WTC11 (cell line): ENCODE measurements at regions not wholly inside any gene's neighbourhood (a gene's known extent, or its start where the extent isn't known, plus 50 kb on each side); places are given as distances from the start of the nearest gene placed in this dataset.

ENCODE experiments used
- ATAC-seq: fragments of 200-7000 bp; cut with Tn5 transposase; 2 replicates; pipeline ENCODE4 v1.10.0; 2021; ENCODE audit warnings: mild to moderate bottlenecking, moderate library complexity
- CTCF ChIA-PET: fragments of 300-600 bp; sonication (Branson Sonifier 250); formaldehyde crosslinking; loops from one replicate; lab custom pipeline; 2021; ENCODE audit warnings: antibody characterized with exemption; lab: Charles Lee
- POLR2A ChIA-PET: fragments of 350-600 bp; sonication (Branson Sonifier 250); formaldehyde crosslinking; loops from one replicate; lab custom pipeline; 2021; ENCODE audit warnings: antibody characterized with exemption; lab: Charles Lee
- DNase-seq: peaks from one replicate; pipeline ENCODE4 v3.0.0; 2021; ENCODE audit warnings: low spot score
- H3K27ac Mint-ChIP-seq: 2 replicates; pipeline ENCODE4 v1.8.0; 2021; ENCODE audit warnings: mixed read lengths
- H3K27me3 Mint-ChIP-seq: 2 replicates; pipeline ENCODE4 v1.8.0; 2021; ENCODE audit warnings: low read depth, mild to moderate bottlenecking, moderate library complexity, mixed read lengths
- H3K36me3 Mint-ChIP-seq: 2 replicates; pipeline ENCODE4 v1.8.0; 2021; ENCODE audit warnings: mixed read lengths
- H3K4me1 Mint-ChIP-seq: 2 replicates; pipeline ENCODE4 v1.8.0; 2022; ENCODE audit warnings: mixed read lengths
- H3K4me3 Mint-ChIP-seq: 2 replicates; pipeline ENCODE4 v1.8.0; 2021; ENCODE audit warnings: mild to moderate bottlenecking, moderate library complexity, mixed read lengths
- H3K9me3 Mint-ChIP-seq: 2 replicates; pipeline ENCODE4 v1.8.0; 2021; ENCODE audit warnings: mixed read lengths
- ATF1 ChIP-seq: sonication (generic); formaldehyde crosslinking; IDR thresholded peaks from 2 replicates; pipeline ENCODE4 v1.8.1; 2023; ENCODE audit warnings: mild to moderate bottlenecking, moderate library complexity, missing genetic modification reagents
- ETV6 ChIP-seq: sonication (generic); formaldehyde crosslinking; IDR thresholded peaks from 2 replicates; pipeline ENCODE4 v1.8.1; 2022; ENCODE audit warnings: mild to moderate bottlenecking, missing genetic modification reagents
- FOXP1 ChIP-seq: sonication (generic); formaldehyde crosslinking; IDR thresholded peaks from 2 replicates; pipeline ENCODE4 v1.8.0; 2022; ENCODE audit warnings: missing genetic modification reagents, mild to moderate bottlenecking, moderate library complexity, borderline replicate concordance
- GRHL2 ChIP-seq: fragments of 250-450 bp; sonication (Bioruptor Pico); IDR thresholded peaks from 2 replicates; pipeline ENCODE4 v1.8.0; 2022; ENCODE audit warnings: mild to moderate bottlenecking, moderate library complexity; ENCODE audit not compliant: insufficient replicate concordance, severe bottlenecking
- GTF2I ChIP-seq: fragments of 250-450 bp; sonication (Bioruptor Pico); conservative IDR thresholded peaks from 2 replicates; pipeline ENCODE4 v1.4.0; 2021; ENCODE audit warnings: mild to moderate bottlenecking
- HMGA2 ChIP-seq: fragments of 250-450 bp; sonication (Bioruptor Pico); IDR thresholded peaks from 2 replicates; pipeline ENCODE4 v1.4.0; 2021; ENCODE audit warnings: mild to moderate bottlenecking, moderate library complexity
- IRF2 ChIP-seq: sonication (generic); formaldehyde crosslinking; IDR thresholded peaks from 2 replicates; pipeline ENCODE4 v1.8.0; 2022; ENCODE audit warnings: low read depth, missing genetic modification reagents, borderline replicate concordance
- MYBL2 ChIP-seq: sonication (generic); formaldehyde crosslinking; IDR thresholded peaks from 2 replicates; pipeline ENCODE4 v1.8.1; 2023; ENCODE audit warnings: mild to moderate bottlenecking, moderate library complexity, missing genetic modification reagents
- NFE2L1 ChIP-seq: sonication (generic); formaldehyde crosslinking; IDR thresholded peaks from 2 replicates; pipeline ENCODE4 v1.8.1; 2023; ENCODE audit warnings: missing genetic modification reagents
- NR1H2 ChIP-seq: sonication (generic); formaldehyde crosslinking; IDR thresholded peaks from 2 replicates; pipeline ENCODE4 v1.9.0; 2021; ENCODE audit warnings: mild to moderate bottlenecking, moderate library complexity, missing genetic modification reagents
- RORB ChIP-seq: fragments of 250-450 bp; sonication (Bioruptor Pico); IDR thresholded peaks from 2 replicates; pipeline ENCODE4 v1.9.0; 2021; ENCODE audit warnings: mild to moderate bottlenecking
- SMAD4 ChIP-seq: sonication (generic); formaldehyde crosslinking; IDR thresholded peaks from 2 replicates; pipeline ENCODE4 v1.8.0; 2022; ENCODE audit warnings: mild to moderate bottlenecking, missing genetic modification reagents
- SOX15 ChIP-seq: fragments of 250-450 bp; sonication (Bioruptor Pico); IDR thresholded peaks from 2 replicates; pipeline ENCODE4 v1.9.0; 2021; ENCODE audit warnings: mild to moderate bottlenecking
- SP1 ChIP-seq: sonication (generic); formaldehyde crosslinking; conservative IDR thresholded peaks from 2 replicates; pipeline ENCODE4 v1.8.1; 2022; ENCODE audit warnings: missing genetic modification reagents
- TCF7 ChIP-seq: sonication (generic); formaldehyde crosslinking; IDR thresholded peaks from 2 replicates; pipeline ENCODE4 v1.8.0; 2022; ENCODE audit warnings: mild to moderate bottlenecking, low read depth, missing genetic modification reagents, moderate library complexity
- TEAD4 ChIP-seq: sonication (generic); formaldehyde crosslinking; IDR thresholded peaks from 2 replicates; pipeline ENCODE4 v1.8.0; 2022; ENCODE audit warnings: mild to moderate bottlenecking, missing genetic modification reagents
- ZNF138 ChIP-seq: sonication (generic); formaldehyde crosslinking; conservative IDR thresholded peaks from 2 replicates; pipeline ENCODE4 v1.8.1; 2022; ENCODE audit warnings: mild to moderate bottlenecking, moderate library complexity, missing genetic modification reagents
- TF ChIP-seq, protein P1 (sequence below): sonication (generic); formaldehyde crosslinking; IDR thresholded peaks from 2 replicates; pipeline ENCODE4 v1.8.1; 2022; ENCODE audit warnings: low read depth, mild to moderate bottlenecking, moderate library complexity, missing genetic modification reagents, borderline replicate concordance
- TF ChIP-seq, protein P2 (sequence below): fragments of 250-450 bp; sonication (Bioruptor Pico); IDR thresholded peaks from 2 replicates; pipeline ENCODE4 v2.1.2; 2022; ENCODE audit warnings: mild to moderate bottlenecking, moderate library complexity
- TF ChIP-seq, protein P3 (sequence below): sonication (generic); formaldehyde crosslinking; IDR thresholded peaks from 2 replicates; pipeline ENCODE4 v1.8.1; 2022; ENCODE audit warnings: missing genetic modification reagents, borderline replicate concordance
- TF ChIP-seq, protein P4 (sequence below): sonication (generic); formaldehyde crosslinking; IDR thresholded peaks from 2 replicates; pipeline ENCODE4 v1.8.1; 2022; ENCODE audit warnings: mild to moderate bottlenecking, moderate library complexity, missing genetic modification reagents
- TF ChIP-seq, protein P5 (sequence below): sonication (generic); formaldehyde crosslinking; IDR thresholded peaks from 2 replicates; pipeline ENCODE4 v1.8.0; 2022; ENCODE audit warnings: mild to moderate bottlenecking, missing genetic modification reagents
- TF ChIP-seq, protein P6 (sequence below): sonication (generic); formaldehyde crosslinking; IDR thresholded peaks from 2 replicates; pipeline ENCODE4 v1.8.1; 2022; ENCODE audit warnings: mild to moderate bottlenecking, missing genetic modification reagents, moderate library complexity, borderline replicate concordance

DNA sequence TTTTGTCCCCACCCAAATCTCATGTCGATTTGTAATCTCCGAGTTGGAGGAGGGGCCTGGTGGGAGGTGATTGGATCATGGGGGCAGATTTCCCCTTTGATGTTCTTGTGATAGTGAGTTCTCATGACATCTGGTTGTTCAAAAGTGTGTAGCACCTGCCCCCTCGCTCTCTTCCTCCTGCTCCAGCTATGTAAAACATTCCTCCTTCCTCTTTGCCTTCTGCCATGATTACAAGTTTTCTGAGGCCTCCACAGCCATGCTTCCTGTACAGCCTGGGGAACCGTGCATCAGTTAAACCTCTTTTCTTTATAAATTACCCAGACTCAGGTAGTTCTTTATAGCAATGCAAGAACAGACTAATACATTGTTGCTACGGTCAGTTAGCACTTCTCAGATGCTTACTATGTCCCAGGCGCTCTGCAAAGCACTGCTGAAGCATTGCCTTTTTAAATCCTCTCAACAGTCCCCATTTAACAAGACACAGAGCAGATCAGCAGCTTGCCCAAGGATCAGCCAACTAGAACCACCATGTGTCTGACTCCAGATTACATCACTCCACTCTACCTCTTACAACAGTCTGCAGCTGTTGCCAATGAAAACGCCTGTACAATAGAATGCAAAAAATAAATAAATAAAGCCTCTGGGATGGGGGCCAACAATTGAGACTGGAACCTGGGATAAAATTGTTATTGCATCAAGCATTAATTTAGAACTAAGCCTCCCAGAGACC lies 52.4 kb upstream of the USP1 start:
- peaks cover 4% of the 10 kb centered on the region; the same call in 1 of the 2 replicates for H3K9me3 Mint-ChIP-seq
- DNase-seq (no peak), ATAC-seq (no peak)
- H3K27ac Mint-ChIP-seq = no peak overlapping the region
- no peak overlapping the region for H3K4me3 Mint-ChIP-seq
- no peak for TF ChIP-seq RORB (CRISPR knock-in tag)
- no peak for TF ChIP-seq ATF1 (CRISPR knock-in tag)
- no peak for TF ChIP-seq TEAD4 (CRISPR knock-in tag)
- no peak for TF ChIP-seq FOXP1
- no peak for TF ChIP-seq NR1H2 (CRISPR knock-in tag)
- no peak for TF ChIP-seq ETV6 (CRISPR knock-in tag)
- TF ChIP-seq, protein P1, sequence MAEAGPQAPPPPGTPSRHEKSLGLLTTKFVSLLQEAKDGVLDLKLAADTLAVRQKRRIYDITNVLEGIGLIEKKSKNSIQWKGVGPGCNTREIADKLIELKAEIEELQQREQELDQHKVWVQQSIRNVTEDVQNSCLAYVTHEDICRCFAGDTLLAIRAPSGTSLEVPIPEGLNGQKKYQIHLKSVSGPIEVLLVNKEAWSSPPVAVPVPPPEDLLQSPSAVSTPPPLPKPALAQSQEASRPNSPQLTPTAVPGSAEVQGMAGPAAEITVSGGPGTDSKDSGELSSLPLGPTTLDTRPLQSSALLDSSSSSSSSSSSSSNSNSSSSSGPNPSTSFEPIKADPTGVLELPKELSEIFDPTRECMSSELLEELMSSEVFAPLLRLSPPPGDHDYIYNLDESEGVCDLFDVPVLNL = no peak
- no peak for TF ChIP-seq SOX15 (CRISPR knock-in tag)
- no peak for TF ChIP-seq ZNF138 (CRISPR knock-in tag)
- TF ChIP-seq, protein P2, sequence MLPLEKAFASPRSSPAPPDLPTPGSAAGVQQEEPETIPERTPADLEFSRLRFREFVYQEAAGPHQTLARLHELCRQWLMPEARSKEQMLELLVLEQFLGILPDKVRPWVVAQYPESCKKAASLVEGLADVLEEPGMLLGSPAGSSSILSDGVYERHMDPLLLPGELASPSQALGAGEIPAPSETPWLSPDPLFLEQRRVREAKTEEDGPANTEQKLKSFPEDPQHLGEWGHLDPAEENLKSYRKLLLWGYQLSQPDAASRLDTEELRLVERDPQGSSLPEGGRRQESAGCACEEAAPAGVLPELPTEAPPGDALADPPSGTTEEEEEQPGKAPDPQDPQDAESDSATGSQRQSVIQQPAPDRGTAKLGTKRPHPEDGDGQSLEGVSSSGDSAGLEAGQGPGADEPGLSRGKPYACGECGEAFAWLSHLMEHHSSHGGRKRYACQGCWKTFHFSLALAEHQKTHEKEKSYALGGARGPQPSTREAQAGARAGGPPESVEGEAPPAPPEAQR (CRISPR knock-in tag) = no peak
- TF ChIP-seq, protein P3, sequence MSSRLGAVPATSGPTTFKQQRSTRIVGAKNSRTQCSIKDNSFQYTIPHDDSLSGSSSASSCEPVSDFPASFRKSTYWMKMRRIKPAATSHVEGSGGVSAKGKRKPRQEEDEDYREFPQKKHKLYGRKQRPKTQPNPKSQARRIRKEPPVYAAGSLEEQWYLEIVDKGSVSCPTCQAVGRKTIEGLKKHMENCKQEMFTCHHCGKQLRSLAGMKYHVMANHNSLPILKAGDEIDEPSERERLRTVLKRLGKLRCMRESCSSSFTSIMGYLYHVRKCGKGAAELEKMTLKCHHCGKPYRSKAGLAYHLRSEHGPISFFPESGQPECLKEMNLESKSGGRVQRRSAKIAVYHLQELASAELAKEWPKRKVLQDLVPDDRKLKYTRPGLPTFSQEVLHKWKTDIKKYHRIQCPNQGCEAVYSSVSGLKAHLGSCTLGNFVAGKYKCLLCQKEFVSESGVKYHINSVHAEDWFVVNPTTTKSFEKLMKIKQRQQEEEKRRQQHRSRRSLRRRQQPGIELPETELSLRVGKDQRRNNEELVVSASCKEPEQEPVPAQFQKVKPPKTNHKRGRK (CRISPR knock-in tag) = no peak
- ChIA-PET POLR2A (no interaction called here), CTCF (no interaction called here)
- no peaks in the 10 kb centered on the region for H3K36me3 Mint-ChIP-seq
- H3K27me3 Mint-ChIP-seq = no peaks in the 10 kb centered on the region
- H3K4me1 Mint-ChIP-seq = peaks cover 13% of the 10 kb centered on the region

DNA sequence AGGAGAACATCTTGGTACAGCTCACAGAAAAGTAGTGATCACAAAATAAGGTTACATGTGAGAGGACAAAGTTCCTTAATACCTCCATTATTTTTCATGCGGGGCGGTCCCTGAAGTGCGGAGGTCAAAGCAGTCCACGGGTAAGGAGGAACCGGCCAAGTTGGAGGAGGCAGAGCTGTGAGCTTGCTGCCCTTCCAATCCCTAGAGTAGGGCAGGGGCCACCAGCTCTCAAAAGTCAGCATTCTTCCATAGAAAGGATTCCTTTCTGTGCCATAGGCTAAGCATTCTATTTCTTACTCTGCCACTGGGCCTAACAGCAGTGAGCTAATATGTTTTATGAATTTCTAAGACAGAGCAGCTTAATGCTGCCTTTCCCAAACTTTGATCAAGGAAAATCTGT lies 50.9 kb upstream of the USP1 start:
- ATAC-seq (no peak), DNase-seq (no peak)
- Mint-ChIP-seq H3K4me3 (no peak overlapping the region), H3K4me1 (peaks cover 13% of the 10 kb centered on the region), H3K27me3 (no peaks in the 10 kb centered on the region), H3K27ac (no peak overlapping the region), H3K9me3 (peaks cover 4% of the 10 kb centered on the region; the same call in 1 of the 2 replicates), H3K36me3 (no peaks in the 10 kb centered on the region)
- ChIA-PET CTCF (no interaction called here), POLR2A (no interaction called here)
- TF ChIP-seq, protein P4, sequence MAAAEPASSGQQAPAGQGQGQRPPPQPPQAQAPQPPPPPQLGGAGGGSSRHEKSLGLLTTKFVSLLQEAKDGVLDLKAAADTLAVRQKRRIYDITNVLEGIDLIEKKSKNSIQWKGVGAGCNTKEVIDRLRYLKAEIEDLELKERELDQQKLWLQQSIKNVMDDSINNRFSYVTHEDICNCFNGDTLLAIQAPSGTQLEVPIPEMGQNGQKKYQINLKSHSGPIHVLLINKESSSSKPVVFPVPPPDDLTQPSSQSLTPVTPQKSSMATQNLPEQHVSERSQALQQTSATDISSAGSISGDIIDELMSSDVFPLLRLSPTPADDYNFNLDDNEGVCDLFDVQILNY (CRISPR knock-in tag) = no peak
- no peak for TF ChIP-seq SMAD4 (CRISPR knock-in tag)
- TF ChIP-seq MYBL2 = no peak
- no peak for TF ChIP-seq FOXP1
- no peak for TF ChIP-seq GTF2I
- TF ChIP-seq HMGA2 = no peak
- TF ChIP-seq TCF7 (CRISPR knock-in tag) = no peak

DNA sequence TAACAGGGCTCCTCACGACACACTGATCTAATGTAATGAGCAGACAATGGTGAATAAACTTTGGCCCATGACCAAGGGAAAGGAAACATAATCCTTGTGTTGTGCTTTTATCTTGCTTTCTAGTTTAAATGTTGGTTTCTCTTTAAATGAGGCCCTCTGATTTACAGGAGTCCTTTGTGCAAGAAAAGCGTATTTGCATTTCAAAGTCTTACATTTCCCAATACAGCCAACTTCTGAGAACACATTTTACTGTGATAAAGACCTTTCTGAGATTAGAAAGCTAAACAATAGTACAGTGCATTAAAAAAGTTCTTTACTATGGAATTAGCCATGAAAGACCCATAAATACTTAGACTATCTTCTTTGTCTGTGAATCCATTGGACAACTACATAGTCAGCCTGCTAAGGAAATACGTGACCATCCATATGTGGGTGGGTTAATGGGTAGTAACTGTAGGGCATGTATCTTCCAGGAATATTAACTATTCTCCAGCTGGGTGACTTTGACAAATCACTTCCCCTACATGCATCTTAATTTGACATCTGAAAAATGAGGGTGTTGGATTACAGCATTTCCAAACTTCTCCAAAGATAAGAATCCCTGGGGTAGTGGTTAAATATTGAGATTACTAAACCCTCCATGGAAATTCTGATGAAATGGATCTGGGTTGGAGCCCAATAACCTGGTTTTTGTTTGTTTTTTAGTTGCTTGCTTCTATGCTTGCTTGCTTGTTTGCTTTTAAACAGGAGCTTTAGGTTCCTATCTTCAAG lies 50.3 kb upstream of the USP1 start:
- no peak for DNase-seq
- H3K4me1 Mint-ChIP-seq = peaks cover 13% of the 10 kb centered on the region
- H3K27ac Mint-ChIP-seq = no peak overlapping the region
- H3K4me3 Mint-ChIP-seq = no peak overlapping the region
- POLR2A ChIA-PET = no interaction called here
- H3K9me3 Mint-ChIP-seq = peaks cover 2% of the 10 kb centered on the region; the same call in 1 of the 2 replicates
- no peaks in the 10 kb centered on the region for H3K27me3 Mint-ChIP-seq
- no peak for ATAC-seq
- no peaks in the 10 kb centered on the region for H3K36me3 Mint-ChIP-seq
- CTCF ChIA-PET = no interaction called here
- TF ChIP-seq NR1H2 (CRISPR knock-in tag) (no peak), SP1 (no peak), GRHL2 (CRISPR knock-in tag) (no peak), TEAD4 (CRISPR knock-in tag) (no peak), ETV6 (CRISPR knock-in tag) (no peak), IRF2 (CRISPR knock-in tag) (no peak), NFE2L1 (CRISPR knock-in tag) (no peak)
- TF ChIP-seq, protein P5, sequence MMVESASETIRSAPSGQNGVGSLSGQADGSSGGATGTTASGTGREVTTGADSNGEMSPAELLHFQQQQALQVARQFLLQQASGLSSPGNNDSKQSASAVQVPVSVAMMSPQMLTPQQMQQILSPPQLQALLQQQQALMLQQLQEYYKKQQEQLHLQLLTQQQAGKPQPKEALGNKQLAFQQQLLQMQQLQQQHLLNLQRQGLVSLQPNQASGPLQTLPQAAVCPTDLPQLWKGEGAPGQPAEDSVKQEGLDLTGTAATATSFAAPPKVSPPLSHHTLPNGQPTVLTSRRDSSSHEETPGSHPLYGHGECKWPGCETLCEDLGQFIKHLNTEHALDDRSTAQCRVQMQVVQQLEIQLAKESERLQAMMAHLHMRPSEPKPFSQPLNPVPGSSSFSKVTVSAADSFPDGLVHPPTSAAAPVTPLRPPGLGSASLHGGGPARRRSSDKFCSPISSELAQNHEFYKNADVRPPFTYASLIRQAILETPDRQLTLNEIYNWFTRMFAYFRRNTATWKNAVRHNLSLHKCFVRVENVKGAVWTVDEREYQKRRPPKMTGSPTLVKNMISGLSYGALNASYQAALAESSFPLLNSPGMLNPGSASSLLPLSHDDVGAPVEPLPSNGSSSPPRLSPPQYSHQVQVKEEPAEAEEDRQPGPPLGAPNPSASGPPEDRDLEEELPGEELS = no peak
- TF ChIP-seq, protein P6, sequence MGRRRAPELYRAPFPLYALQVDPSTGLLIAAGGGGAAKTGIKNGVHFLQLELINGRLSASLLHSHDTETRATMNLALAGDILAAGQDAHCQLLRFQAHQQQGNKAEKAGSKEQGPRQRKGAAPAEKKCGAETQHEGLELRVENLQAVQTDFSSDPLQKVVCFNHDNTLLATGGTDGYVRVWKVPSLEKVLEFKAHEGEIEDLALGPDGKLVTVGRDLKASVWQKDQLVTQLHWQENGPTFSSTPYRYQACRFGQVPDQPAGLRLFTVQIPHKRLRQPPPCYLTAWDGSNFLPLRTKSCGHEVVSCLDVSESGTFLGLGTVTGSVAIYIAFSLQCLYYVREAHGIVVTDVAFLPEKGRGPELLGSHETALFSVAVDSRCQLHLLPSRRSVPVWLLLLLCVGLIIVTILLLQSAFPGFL = no peak
